H1 (cell line): ENCODE measurements at regions not wholly inside any gene's neighbourhood (a gene's known extent, or its start where the extent isn't known, plus 50 kb on each side); places are given as distances from the start of the nearest gene placed in this dataset.

ENCODE experiments used
- CTCF ChIA-PET: fragments of 300-600 bp; sonication (Branson Sonifier 250); formaldehyde crosslinking; loops from one replicate; lab custom pipeline; 2021; ENCODE audit not compliant: partially characterized antibody; lab: Charles Lee
- POLR2A ChIA-PET: fragments of 300-600 bp; sonication (Branson Sonifier 250); formaldehyde crosslinking; loops from one replicate; lab custom pipeline; 2021; ENCODE audit warnings: inconsistent platforms; ENCODE audit not compliant: partially characterized antibody; lab: Charles Lee
- DNase-seq, 2 experiments: peaks; one replicate each; pipeline versions ENCODE4 v3.0.0 to v3.0.0-alpha.2; 2010 to 2022; ENCODE audit warnings: low spot score in 2 of 2, low read depth in 1 of 2, mixed read lengths in 1 of 2
- FAIRE-seq: peaks from 2 replicates; lab custom pipeline; 2011; peaks lifted over from hg19 to GRCh38; lab: Jason Lieb, UNC
- H2AFZ ChIP-seq: 2 replicates; pipeline ENCODE4 v1.8.1; 2012; ENCODE audit warnings: low read length, inconsistent platforms
- H2AK5ac ChIP-seq: 2 replicates; pipeline ENCODE4 v1.6.1; 2013; ENCODE audit warnings: low read depth, low read length
- H2BK120ac ChIP-seq: replicated peaks from 2 replicates; pipeline ENCODE3; 2013; ENCODE audit warnings: low read depth, low read length, inconsistent platforms
- H2BK12ac ChIP-seq: 2 replicates; pipeline ENCODE4 v1.6.1; 2013; ENCODE audit warnings: low read depth, low read length
- H2BK15ac ChIP-seq: 2 replicates; pipeline ENCODE4 v1.6.1; 2013; ENCODE audit warnings: low read length
- H2BK20ac ChIP-seq: 2 replicates; pipeline ENCODE4 v1.6.1; 2013; ENCODE audit warnings: low read length
- H2BK5ac ChIP-seq: 2 replicates; pipeline ENCODE4 v1.6.1; 2013; ENCODE audit warnings: low read depth, low read length
- H3K14ac ChIP-seq: 2 replicates; pipeline ENCODE4 v1.6.1; 2013; ENCODE audit warnings: inconsistent platforms; ENCODE audit not compliant: insufficient read length
- H3K18ac ChIP-seq: 2 replicates; pipeline ENCODE4 v1.6.1; 2013; ENCODE audit warnings: low read length; ENCODE audit errors: extremely low read depth
- H3K23ac ChIP-seq: 2 replicates; pipeline ENCODE4 v1.6.1; 2013; ENCODE audit warnings: inconsistent platforms; ENCODE audit not compliant: insufficient read length
- H3K23me2 ChIP-seq: 2 replicates; pipeline ENCODE4 v1.6.1; 2013; ENCODE audit warnings: low read depth, low read length
- H3K27ac ChIP-seq: 2 replicates; pipeline ENCODE4 v1.6.1; 2011; ENCODE audit warnings: low read depth, low read length, inconsistent platforms
- H3K27me3 ChIP-seq, 4 experiments: replicated peaks in 1 of 4; 1 replicate in 1 of 4; 2 replicates in 3 of 4; pipeline versions ENCODE4 v1.6.1 to v1.8.1; 2011 to 2013; ENCODE audit warnings: low read length in 3 of 4, mild to moderate bottlenecking in 3 of 4, inconsistent platforms in 2 of 4, mixed read lengths in 2 of 4, moderate library complexity in 1 of 4; ENCODE audit not compliant: control insufficient read depth in 3 of 4, insufficient read depth in 3 of 4; ENCODE audit errors: extremely low read depth in 1 of 4
- H3K36me3 ChIP-seq, 4 experiments: 2 replicates each; pipeline versions ENCODE4 v1.6.1 to v1.8.1; 2011 to 2013; ENCODE audit warnings: mild to moderate bottlenecking in 4 of 4, low read length in 3 of 4, moderate library complexity in 2 of 4, control low read depth in 1 of 4, inconsistent platforms in 1 of 4; ENCODE audit not compliant: insufficient read depth in 4 of 4, control insufficient read depth in 2 of 4
- H3K4ac ChIP-seq: replicated peaks from 2 replicates; pipeline ENCODE3; 2013; ENCODE audit warnings: low read length, low read depth, mixed read lengths, inconsistent platforms; ENCODE audit not compliant: insufficient read length
- H3K4me1 ChIP-seq, 4 experiments: replicated peaks in 1 of 4; 1 replicate in 1 of 4; 2 replicates in 3 of 4; pipeline versions ENCODE4 v1.6.1 to v1.8.1; 2011 to 2013; ENCODE audit warnings: low read length in 3 of 4, inconsistent platforms in 2 of 4, mixed read lengths in 1 of 4; ENCODE audit not compliant: insufficient read depth in 4 of 4, control insufficient read depth in 3 of 4
- H3K4me2 ChIP-seq, 2 experiments: 2 replicates each; pipeline versions ENCODE4 v1.6.1 to v1.8.1; 2011 to 2013; ENCODE audit warnings: low read depth in 2 of 2, low read length in 2 of 2, control low read depth in 1 of 2, inconsistent platforms in 1 of 2, mild to moderate bottlenecking in 1 of 2; ENCODE audit not compliant: insufficient read depth in 1 of 2
- H3K4me3 ChIP-seq, 4 experiments: fragments of 200-600, 300-600 bp in 1 of 4; sonication (generic), shearing (Covaris generic), sonication (Bioruptor Twin) in 1 of 4; 2 replicates each; pipeline versions ENCODE4 v1.5.1 to v1.8.1; 2011 to 2016; ENCODE audit warnings: low read length in 4 of 4, low read depth in 3 of 4, control low read depth in 2 of 4, inconsistent platforms in 2 of 4, mild to moderate bottlenecking in 2 of 4, mixed read lengths in 1 of 4, moderate library complexity in 1 of 4; ENCODE audit not compliant: insufficient read depth in 2 of 4; ENCODE audit errors: extremely low read depth in 1 of 4
- H3K56ac ChIP-seq: replicated peaks from 2 replicates; pipeline ENCODE3; 2013; ENCODE audit warnings: low read depth, mild to moderate bottlenecking, mixed read lengths, low read length, inconsistent platforms; ENCODE audit not compliant: insufficient read length
- H3K79me1 ChIP-seq: 2 replicates; pipeline ENCODE4 v1.6.1; 2013; ENCODE audit warnings: low read depth, low read length, control low read depth
- H3K79me2 ChIP-seq, 2 experiments: 2 replicates each; pipeline versions ENCODE4 v1.6.1 to v1.8.1; 2012 to 2013; ENCODE audit warnings: low read length in 2 of 2, mild to moderate bottlenecking in 2 of 2, inconsistent platforms in 1 of 2; ENCODE audit not compliant: insufficient read depth in 2 of 2, control insufficient read depth in 1 of 2
- H3K9ac ChIP-seq, 4 experiments: replicated peaks in 1 of 4; 1 replicate in 1 of 4; 2 replicates in 3 of 4; pipeline versions ENCODE4 v1.6.1 to v1.8.1; 2011 to 2013; ENCODE audit warnings: low read depth in 3 of 4, low read length in 3 of 4, control low read depth in 2 of 4, mild to moderate bottlenecking in 2 of 4, moderate library complexity in 2 of 4, inconsistent platforms in 1 of 4; ENCODE audit errors: extremely low read depth in 1 of 4
- H3K9me3 ChIP-seq, 2 experiments: 2 replicates each; pipeline versions ENCODE4 v1.6.1 to v1.8.1; 2012 to 2013; ENCODE audit warnings: mild to moderate bottlenecking in 2 of 2, moderate library complexity in 2 of 2, control low read depth in 1 of 2, inconsistent platforms in 1 of 2, low read depth in 1 of 2, low read length in 1 of 2, mixed read lengths in 1 of 2; ENCODE audit not compliant: insufficient read depth in 2 of 2
- H4K20me1 ChIP-seq, 2 experiments: replicated peaks in 1 of 2; 2 replicates each; pipeline versions ENCODE3 to v1.8.1; 2011 to 2013; ENCODE audit warnings: inconsistent platforms in 2 of 2, low read length in 2 of 2, mild to moderate bottlenecking in 1 of 2; ENCODE audit not compliant: insufficient read depth in 2 of 2, control insufficient read depth in 1 of 2
- H4K5ac ChIP-seq: 2 replicates; pipeline ENCODE4 v1.6.1; 2013; ENCODE audit warnings: low read length, low read depth, mixed read lengths, inconsistent platforms; ENCODE audit not compliant: insufficient read length
- H4K8ac ChIP-seq: 2 replicates; pipeline ENCODE4 v1.8.0; 2013; ENCODE audit warnings: mild to moderate bottlenecking, moderate library complexity, low read length, inconsistent platforms; ENCODE audit not compliant: insufficient read depth; ENCODE audit errors: extremely low read depth
- H4K91ac ChIP-seq: replicated peaks from 2 replicates; pipeline ENCODE3; 2013; ENCODE audit warnings: low read length, mixed read lengths, inconsistent platforms; ENCODE audit not compliant: insufficient read length
- ASH2L ChIP-seq: fragments of 200-600, 300-600 bp; sonication (generic); IDR thresholded peaks from one replicate; pipeline ENCODE4 v1.7.1; 2017; ENCODE audit warnings: low read length
- CBX5 ChIP-seq: fragments of 300-800, 300-1000 bp; sonication (generic); IDR thresholded peaks from 2 replicates; pipeline ENCODE4 v1.7.1; 2016; ENCODE audit warnings: antibody characterized with exemption, low read length, low read depth
- GABPA ChIP-seq: IDR thresholded peaks from 2 replicates; pipeline ENCODE4 v1.6.1; 2011; ENCODE audit warnings: mild to moderate bottlenecking, low read length, moderate library complexity, borderline replicate concordance; ENCODE audit not compliant: insufficient read depth
- SP1 ChIP-seq: IDR thresholded peaks from 2 replicates; pipeline ENCODE4 v1.6.1; 2011; ENCODE audit warnings: low read depth, low read length
- WGBS, 2 experiments: shearing (Covaris generic) in 1 of 2; methylation state at CpG; one replicate each; pipeline versions ENCODE4 v1.1.6 to v1.1.7; 2013 to 2015; ENCODE audit warnings: low lambda C conversion rate in 2 of 2, mixed read lengths in 2 of 2, inconsistent platforms in 1 of 2, low coverage in 1 of 2, missing lambda C conversion rate in 1 of 2; ENCODE audit not compliant: insufficient replicate concordance in 2 of 2, insufficient coverage in 1 of 2, insufficient read length in 1 of 2; ENCODE audit errors: extremely low coverage in 1 of 2, missing lambda C conversion rate in 1 of 2; 5-methylcytosine and 5-hydroxymethylcytosine counted together

DNA sequence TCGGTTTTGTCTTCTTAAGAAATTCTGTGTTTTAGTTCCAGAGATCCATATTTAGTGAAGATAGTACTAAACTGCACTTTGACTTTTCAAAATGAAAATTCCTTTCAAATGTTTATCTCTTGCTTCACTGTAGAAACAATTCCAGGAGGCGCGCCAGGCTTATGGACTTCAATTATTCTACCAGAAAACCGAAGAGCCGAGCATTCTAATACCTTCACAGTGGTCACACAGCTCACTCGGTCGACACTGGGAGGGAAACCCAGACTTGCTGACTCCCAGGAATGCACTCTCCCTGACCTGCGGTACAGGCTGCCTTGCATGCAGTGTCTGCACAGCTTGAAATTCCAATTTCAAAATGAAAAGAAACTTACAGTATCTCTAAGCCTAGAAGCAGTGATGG, 119.9 kb upstream of the PIEZO2 start:
- no peak overlapping the region for H3K56ac ChIP-seq
- no peaks in the 10 kb centered on the region for H3K9me3 ChIP-seq
- TF ChIP-seq CBX5 = no peak
- TF ChIP-seq ASH2L = no peak
- no peak for TF ChIP-seq SP1
- no peak for TF ChIP-seq GABPA
- TF ChIP-seq, all 59 proteins: peak for 0
- FAIRE-seq = no peak
- no peak overlapping the region for H3K4me2 ChIP-seq
- H3K4me1 ChIP-seq = no peaks in the 10 kb centered on the region
- H3K9ac ChIP-seq = no peak overlapping the region
- no peak overlapping the region for H2AFZ ChIP-seq
- CTCF ChIA-PET = no interaction called here
- no peak overlapping the region for H2BK120ac ChIP-seq
- no peak overlapping the region for H4K8ac ChIP-seq
- H2AK5ac ChIP-seq = no peak overlapping the region
- no peak overlapping the region for H3K23ac ChIP-seq
- H3K4me3 ChIP-seq = no peak overlapping the region
- no peaks in the 10 kb centered on the region for H3K23me2 ChIP-seq
- no peak overlapping the region for H4K91ac ChIP-seq
- H3K4ac ChIP-seq = no peak overlapping the region
- no peak for DNase-seq
- H3K79me1 ChIP-seq = no peaks in the 10 kb centered on the region
- H2BK5ac ChIP-seq = no peak overlapping the region
- no peak overlapping the region for H2BK12ac ChIP-seq
- H3K36me3 ChIP-seq = no peaks in the 10 kb centered on the region
- no peak overlapping the region for H2BK20ac ChIP-seq
- H3K18ac ChIP-seq = no peak overlapping the region
- POLR2A ChIA-PET = no interaction called here
- no peak overlapping the region for H4K5ac ChIP-seq
- no peaks in the 10 kb centered on the region for H4K20me1 ChIP-seq
- H3K14ac ChIP-seq = no peak overlapping the region
- WGBS, 2 experiments = 88% methylated on average over 8 of the region's 8 CpGs; no CpG with 5 or more reads in 1 of the 2 experiments
- no peak overlapping the region for H2BK15ac ChIP-seq
- H3K79me2 ChIP-seq = no peaks in the 10 kb centered on the region
- H3K27me3 ChIP-seq = no peaks in the 10 kb centered on the region; a peak in 1 of 7 replicates
- no peak overlapping the region for H3K27ac ChIP-seq
